NB4 (cell line): ENCODE measurements at regions not wholly inside any gene's neighbourhood (a gene's known extent, or its start where the extent isn't known, plus 50 kb on each side); places are given as distances from the start of the nearest gene placed in this dataset.

ENCODE experiments used
- CTCF ChIP-seq: IDR thresholded peaks from one replicate; pipeline ENCODE4 v1.5.1; 2012; ENCODE audit warnings: low read depth, low read length
- MYC ChIP-seq: IDR thresholded peaks from 2 replicates; pipeline ENCODE4 v1.6.1; 2011; ENCODE audit warnings: low read depth, low read length
- POLR2A ChIP-seq: IDR thresholded peaks from 2 replicates; pipeline ENCODE4 v1.6.1; 2011; ENCODE audit warnings: mild to moderate bottlenecking; ENCODE audit not compliant: insufficient read length; ENCODE audit errors: extremely low read depth
- TF ChIP-seq, protein P1 (sequence below): IDR thresholded peaks from 2 replicates; pipeline ENCODE4 v1.6.1; 2011; ENCODE audit warnings: low read depth, low read length

GRCh38 chrX:39766085-39766726, 331.6 kb downstream of the BCOR start:
- no peak for TF ChIP-seq POLR2A
- no peak for TF ChIP-seq CTCF
- TF ChIP-seq MYC = no peak
- TF ChIP-seq, protein P1, sequence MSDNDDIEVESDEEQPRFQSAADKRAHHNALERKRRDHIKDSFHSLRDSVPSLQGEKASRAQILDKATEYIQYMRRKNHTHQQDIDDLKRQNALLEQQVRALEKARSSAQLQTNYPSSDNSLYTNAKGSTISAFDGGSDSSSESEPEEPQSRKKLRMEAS = no peak
